GM19023 (cell line): ENCODE measurements at regions not wholly inside any gene's neighbourhood (a gene's known extent, or its start where the extent isn't known, plus 50 kb on each side); places are given as distances from the start of the nearest gene placed in this dataset.
A peak's percentile ranks its signal among the peaks of the same experiment; 100 is the strongest.
"Not testable (repeated sequence)": the region's sequence is repeated elsewhere in the genome, so short reads cannot be mapped to it uniquely, and the experiment has no call there.

Experiments used
- ATAC-seq: cut with Tn5 transposase; IDR thresholded peaks from one replicate; pipeline ENCODE4 v1.9.1; 2021; ENCODE audit warnings: mild to moderate bottlenecking, moderate library complexity; ENCODE audit not compliant: unreplicated experiment

GRCh38 chr18:67794521-67794920 lies 278.0 kb upstream of the DSEL start:
- no peak for ATAC-seq

- ATAC-seq, result no peak
These were observed 274.0 kb upstream of the DSEL start for GRCh38 chr18:67790527-67790926.

GRCh38 chr18:67789165-67789545 lies 272.6 kb upstream of the DSEL start:
- ATAC-seq, result no peak

- ATAC-seq, result no peak
These were observed 272.0 kb upstream of the DSEL start for GRCh38 chr18:67788310-67789164.

DNA sequence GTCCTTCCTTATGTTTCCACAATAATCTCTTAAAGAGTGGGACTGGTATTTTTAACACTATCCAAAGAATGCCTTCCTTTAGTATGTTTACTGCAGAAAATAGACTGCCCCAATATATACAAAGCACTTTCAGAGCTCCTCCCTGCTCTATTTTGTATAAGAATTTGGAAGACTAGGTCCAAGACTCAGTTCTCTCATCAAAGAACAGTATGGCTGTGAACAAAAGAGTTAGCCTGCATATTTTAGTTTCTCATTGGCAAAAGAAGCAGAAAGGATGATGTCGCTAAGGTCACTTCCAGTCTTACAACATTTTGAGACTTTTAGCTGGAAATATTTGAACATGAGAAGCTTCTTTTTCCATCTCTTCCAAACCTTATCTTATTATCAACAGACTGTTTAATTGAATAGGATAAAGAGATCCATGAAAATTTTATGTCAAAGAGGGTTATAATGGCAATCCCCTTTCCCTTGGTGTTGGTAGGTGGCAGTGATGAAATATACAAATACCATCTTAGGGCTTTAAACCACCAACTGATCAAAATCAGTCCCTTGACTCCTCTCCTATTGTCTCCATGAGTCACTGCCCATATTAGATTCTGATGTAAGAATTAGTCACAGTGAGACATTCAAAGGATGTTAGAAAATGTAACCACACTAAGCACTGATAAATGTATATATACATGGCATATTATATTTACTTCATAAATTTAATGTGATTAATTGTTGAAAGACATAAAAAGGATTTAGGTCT lies 266.9 kb upstream of the DSEL start:
- no peak for ATAC-seq

DNA sequence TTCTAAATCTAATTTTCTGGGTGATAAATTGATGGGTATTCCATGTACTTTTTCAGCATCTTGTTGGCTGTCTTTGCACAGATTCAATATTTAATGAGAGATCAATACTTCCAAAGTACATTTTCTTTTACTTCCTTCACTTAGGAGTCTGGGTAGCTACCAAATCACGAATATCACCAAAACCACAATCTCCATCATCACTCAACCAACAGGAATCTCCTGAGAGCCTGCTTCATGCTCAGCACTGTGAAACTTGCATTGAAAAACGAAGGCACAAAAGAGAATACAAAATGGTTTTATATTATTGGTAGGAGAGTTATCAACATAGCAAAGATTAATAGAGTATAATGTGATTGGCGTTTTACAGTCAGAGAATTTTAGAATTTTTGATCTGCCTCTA lies 261.5 kb upstream of the DSEL start:
- no peak for ATAC-seq

DNA sequence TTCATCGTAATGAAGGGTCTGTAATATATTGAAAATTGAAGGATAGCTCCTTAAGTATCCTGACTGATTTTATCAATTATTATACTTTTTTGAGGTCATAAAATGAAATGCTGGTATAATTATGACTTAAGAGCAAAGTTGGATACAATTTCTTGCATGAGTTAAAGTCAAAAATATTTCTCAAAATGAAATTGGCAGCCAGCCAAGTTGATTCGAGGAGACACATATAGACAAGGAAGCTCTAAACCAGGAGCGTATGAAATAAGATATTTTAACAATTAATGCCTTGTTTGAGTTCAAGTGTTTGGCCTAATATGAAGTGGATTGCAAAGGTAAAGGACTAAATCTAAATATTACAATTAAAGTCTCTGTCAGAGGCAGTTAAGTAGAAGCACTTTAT lies 260.4 kb upstream of the DSEL start:
- no peak for ATAC-seq

- no peak for ATAC-seq
These were observed 254.8 kb upstream of the DSEL start for GRCh38 chr18:67771271-67771670.

DNA sequence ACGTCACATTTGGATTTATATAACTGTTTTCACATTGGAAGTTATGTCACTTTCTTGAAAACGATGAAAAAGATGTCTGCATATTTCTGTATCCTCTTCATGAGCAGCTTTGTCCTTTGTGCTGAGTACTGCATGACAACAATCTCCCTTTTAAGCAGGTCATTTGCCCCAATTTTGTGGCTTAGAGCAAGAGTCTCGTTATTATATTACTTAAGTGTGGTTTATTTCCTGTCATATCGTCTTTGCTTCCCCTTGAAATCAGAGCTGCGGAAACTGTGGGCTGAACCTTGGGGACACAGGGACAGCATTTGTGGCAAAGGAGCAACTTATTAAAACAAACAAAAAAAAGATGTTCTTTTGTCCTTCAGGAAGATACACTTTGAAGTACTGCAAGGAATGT lies 254.0 kb upstream of the DSEL start:
- ATAC-seq, result no peak

DNA sequence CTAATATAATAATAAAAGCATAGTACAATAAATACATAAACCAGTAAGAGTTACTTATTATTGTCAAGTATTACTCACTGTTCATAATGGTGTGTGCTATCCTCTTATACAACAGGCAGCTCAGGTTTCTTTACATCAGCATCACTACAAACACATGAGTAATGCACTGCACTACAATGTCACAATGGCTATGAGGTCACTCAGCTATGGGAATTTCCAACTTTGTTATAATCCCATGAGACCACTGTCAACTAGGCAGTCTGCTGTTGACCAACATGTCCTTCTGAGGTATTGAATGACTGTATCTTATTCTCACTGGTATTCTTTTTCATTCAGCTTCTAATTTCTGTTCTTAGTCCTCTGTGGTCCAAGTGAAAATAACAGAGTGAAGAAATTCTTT lies 250.4 kb upstream of the DSEL start:
- peak; percentile 67 for ATAC-seq

GRCh38 chr18:67752211-67752610 lies 235.7 kb upstream of the DSEL start:
- ATAC-seq, result not testable (repeated sequence)

DNA sequence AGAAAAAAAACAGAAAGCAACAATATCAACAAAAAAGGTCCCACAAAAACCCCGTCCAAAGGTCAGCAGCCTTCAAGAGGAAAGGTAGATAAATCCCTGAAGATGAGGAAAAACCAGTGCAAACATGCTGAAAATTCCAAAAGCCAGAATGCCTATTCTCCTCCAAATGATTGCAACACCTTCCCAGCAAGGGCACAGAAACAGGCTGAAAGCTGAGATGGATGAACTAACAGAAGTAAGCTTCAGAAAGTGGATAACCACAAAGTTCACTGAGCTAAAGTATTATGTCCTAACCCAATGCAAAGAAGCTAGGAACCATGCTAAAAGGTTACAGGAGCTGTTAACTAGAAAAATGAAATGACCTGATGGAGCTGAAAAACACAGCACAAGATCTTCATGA lies 226.4 kb upstream of the DSEL start:
- ATAC-seq, result no peak

- ATAC-seq, result no peak
These were observed 226.0 kb upstream of the DSEL start for GRCh38 chr18:67742525-67742924.

DNA sequence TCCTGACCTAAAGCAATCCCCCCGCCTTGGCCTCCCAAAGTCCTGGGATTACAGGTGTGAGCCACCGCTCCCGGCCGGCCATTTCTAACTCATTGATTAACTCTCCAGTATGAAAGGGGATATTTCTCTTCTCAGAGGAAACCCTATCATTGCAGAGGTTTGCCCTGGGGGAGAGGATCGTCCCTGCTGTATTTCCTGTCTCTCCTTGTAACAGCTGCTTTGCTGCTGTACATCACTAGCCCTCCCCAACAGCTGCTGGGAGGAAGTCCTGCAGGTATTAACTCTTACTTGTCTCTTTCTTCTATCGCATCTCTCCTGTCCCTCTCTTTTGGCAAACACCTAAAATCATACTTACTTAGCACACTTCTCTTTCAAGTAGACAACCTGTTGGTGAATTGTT lies 219.0 kb upstream of the DSEL start:
- ATAC-seq, result no peak

GRCh38 chr18:67733088-67733487 lies 216.6 kb upstream of the DSEL start:
- no peak for ATAC-seq

GRCh38 chr18:67731851-67732250 lies 215.3 kb upstream of the DSEL start:
- no peak for ATAC-seq

- no peak for ATAC-seq
These were observed 214.4 kb upstream of the DSEL start for GRCh38 chr18:67730886-67731285.

GRCh38 chr18:67728364-67728763 lies 211.8 kb upstream of the DSEL start:
- no peak for ATAC-seq

DNA sequence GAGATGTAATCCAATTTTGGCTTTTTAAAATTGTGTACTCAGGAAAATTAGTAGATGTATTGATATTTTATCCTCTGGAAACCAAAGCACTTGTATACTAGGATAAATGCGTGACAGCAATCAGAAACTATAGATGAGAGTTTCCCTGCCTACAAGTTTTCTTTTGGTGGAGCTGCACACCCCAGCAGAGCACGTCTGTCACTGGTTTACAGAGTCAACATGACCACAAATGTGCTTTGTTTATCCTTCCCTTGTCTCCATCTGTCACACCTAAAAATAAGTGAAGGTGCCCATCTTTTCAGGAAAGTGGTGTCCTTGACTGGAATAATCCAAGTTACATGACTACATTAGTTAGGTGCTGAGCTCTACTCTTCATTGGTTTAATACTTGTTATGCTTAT lies 210.4 kb upstream of the DSEL start:
- no peak for ATAC-seq

DNA sequence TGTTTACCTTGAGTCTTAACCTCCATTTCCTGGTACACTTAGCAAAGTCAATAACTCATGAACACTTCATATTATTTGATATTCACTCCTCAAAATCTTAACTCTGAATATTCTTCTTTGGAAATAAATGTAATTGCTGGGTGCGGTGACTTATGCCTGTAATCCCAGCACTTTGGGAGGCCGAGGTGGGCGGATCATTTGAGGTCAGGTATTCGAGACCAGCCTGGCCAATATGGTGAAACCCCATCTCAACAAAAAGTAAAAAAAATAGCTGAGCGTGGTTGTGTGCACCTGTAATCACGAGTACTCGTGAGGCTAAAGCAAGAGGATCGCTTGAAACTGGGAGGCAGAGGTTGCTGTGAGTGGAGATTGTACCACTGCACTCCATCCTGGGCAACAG lies 201.3 kb upstream of the DSEL start:
- ATAC-seq, result no peak

- ATAC-seq, result no peak
These were observed 199.0 kb upstream of the DSEL start for GRCh38 chr18:67715567-67715966.

GRCh38 chr18:67710639-67711038 lies 194.1 kb upstream of the DSEL start:
- ATAC-seq, result no peak
